Liver (tissue), 8 donors: ENCODE measurements at regions not wholly inside any gene's neighbourhood (a gene's known extent, or its start where the extent isn't known, plus 50 kb on each side); places are given as distances from the start of the nearest gene placed in this dataset.

Source experiments
- DNase-seq: peaks from one replicate; pipeline ENCODE4 v3.0.0-alpha.2; 2017; ENCODE audit warnings: low spot score
- H3K27ac ChIP-seq, 2 donors: one replicate each; pipeline ENCODE4 v1.7.0; 2013; ENCODE audit warnings: inconsistent platforms in 2 of 2, low read length in 2 of 2, control low read depth in 1 of 2, low read depth in 1 of 2, mild to moderate bottlenecking in 1 of 2
- H3K27me3 ChIP-seq, 4 donors: one replicate each; pipeline versions ENCODE4 v1.6.1 to v1.7.0; 2013; ENCODE audit warnings: low read length in 3 of 4, inconsistent platforms in 1 of 4, mild to moderate bottlenecking in 1 of 4, moderate library complexity in 1 of 4; ENCODE audit not compliant: control insufficient read depth in 4 of 4, insufficient read depth in 4 of 4
- H3K36me3 ChIP-seq, 4 donors: one replicate each; pipeline versions ENCODE4 v1.6.1 to v1.7.0; 2013; ENCODE audit warnings: low read length in 3 of 4, mild to moderate bottlenecking in 3 of 4, low read depth in 1 of 4, moderate library complexity in 1 of 4; ENCODE audit not compliant: control insufficient read depth in 4 of 4, insufficient read depth in 3 of 4
- H3K4me1 ChIP-seq, 4 donors: one replicate each; pipeline versions ENCODE4 v1.6.1 to v1.7.0; 2013; ENCODE audit warnings: low read length in 3 of 4, mild to moderate bottlenecking in 3 of 4, moderate library complexity in 1 of 4; ENCODE audit not compliant: control insufficient read depth in 4 of 4, insufficient read depth in 4 of 4
- H3K4me3 ChIP-seq, 3 donors: one replicate each; pipeline versions ENCODE4 v1.6.1 to v1.7.0; 2013; ENCODE audit warnings: low read length in 3 of 3, control low read depth in 1 of 3, low read depth in 1 of 3, mild to moderate bottlenecking in 1 of 3
- H3K9ac ChIP-seq, 2 donors: one replicate each; pipeline ENCODE4 v1.7.0; 2013; ENCODE audit warnings: low read length in 2 of 2, mild to moderate bottlenecking in 2 of 2, moderate library complexity in 2 of 2, control low read depth in 1 of 2, low read depth in 1 of 2
- H3K9me3 ChIP-seq, 4 donors: one replicate each; pipeline versions ENCODE4 v1.6.1 to v1.7.0; 2013; ENCODE audit warnings: low read length in 3 of 4; ENCODE audit not compliant: control insufficient read depth in 4 of 4
- ATF3 ChIP-seq: IDR thresholded peaks from 2 replicates; pipeline ENCODE4 v1.6.1; 2016; ENCODE audit warnings: antibody characterized with exemption
- CTCF ChIP-seq: fragments of 150-350 bp; IDR thresholded peaks from 2 replicates; pipeline ENCODE4 v1.5.1; 2017; ENCODE audit warnings: improper control_type of control experiment, low read depth, low read length; ENCODE audit not compliant: missing input control
- EGR1 ChIP-seq, 2 donors: IDR thresholded peaks; 2 replicates each; pipeline ENCODE4 v1.6.1; 2016 to 2018; ENCODE audit warnings: antibody characterized with exemption in 2 of 2, low read depth in 2 of 2
- FOXA1 ChIP-seq: IDR thresholded peaks from 2 replicates; pipeline ENCODE4 v1.6.1; 2016; ENCODE audit warnings: antibody characterized with exemption
- FOXA2 ChIP-seq: IDR thresholded peaks from 2 replicates; pipeline ENCODE4 v1.6.1; 2016; ENCODE audit warnings: antibody characterized with exemption
- GABPA ChIP-seq, 2 donors: IDR thresholded peaks in 1 of 2; conservative IDR thresholded peaks in 1 of 2; 2 replicates each; pipeline ENCODE4 v1.6.1; 2016; ENCODE audit warnings: antibody characterized with exemption in 2 of 2, mild to moderate bottlenecking in 1 of 2, moderate library complexity in 1 of 2
- HNF4A ChIP-seq, 2 donors: conservative IDR thresholded peaks; 2 replicates each; pipeline ENCODE4 v1.6.1; 2016; ENCODE audit warnings: antibody characterized with exemption in 2 of 2, mild to moderate bottlenecking in 2 of 2
- HNF4G ChIP-seq: IDR thresholded peaks from 2 replicates; pipeline ENCODE4 v1.6.1; 2016; ENCODE audit warnings: antibody characterized with exemption
- JUND ChIP-seq, 2 donors: IDR thresholded peaks; 2 replicates each; pipeline ENCODE4 v1.6.1; 2016; ENCODE audit warnings: antibody characterized with exemption in 2 of 2
- MAX ChIP-seq: IDR thresholded peaks from 2 replicates; pipeline ENCODE4 v1.6.1; 2016; ENCODE audit warnings: antibody characterized with exemption
- NR2F2 ChIP-seq: IDR thresholded peaks from 2 replicates; pipeline ENCODE4 v1.6.1; 2016; ENCODE audit warnings: antibody characterized with exemption
- RAD21 ChIP-seq, 2 donors: IDR thresholded peaks; 2 replicates each; pipeline ENCODE4 v1.6.1; 2016; ENCODE audit warnings: antibody characterized with exemption in 2 of 2, mild to moderate bottlenecking in 2 of 2
- REST ChIP-seq: IDR thresholded peaks from 2 replicates; pipeline ENCODE4 v1.6.1; 2016; ENCODE audit warnings: antibody characterized with exemption, mild to moderate bottlenecking
- RXRA ChIP-seq, 2 donors: IDR thresholded peaks; 2 replicates each; pipeline ENCODE4 v1.6.1; 2017 to 2018; ENCODE audit warnings: antibody characterized with exemption in 2 of 2, mild to moderate bottlenecking in 1 of 2
- SP1 ChIP-seq: IDR thresholded peaks from 2 replicates; pipeline ENCODE4 v1.6.1; 2018; ENCODE audit warnings: antibody characterized with exemption, mild to moderate bottlenecking
- TAF1 ChIP-seq: conservative IDR thresholded peaks from 2 replicates; pipeline ENCODE4 v1.6.1; 2016; ENCODE audit warnings: antibody characterized with exemption, mild to moderate bottlenecking
- YY1 ChIP-seq: IDR thresholded peaks from 2 replicates; pipeline ENCODE4 v1.6.1; 2016; ENCODE audit warnings: antibody characterized with exemption, mild to moderate bottlenecking
- ZBTB33 ChIP-seq: IDR thresholded peaks from 2 replicates; pipeline ENCODE4 v1.6.1; 2016; ENCODE audit warnings: antibody characterized with exemption
- WGBS: extraction: QIAGEN DNeasy Blood & Tissue Kit; methylation state at CpG from one replicate; pipeline ENCODE4 v1.1.7; 2013; 5-methylcytosine and 5-hydroxymethylcytosine counted together
- donor health status: healthy.
- donor health status: healthy.
- donor health status: healthy.
- donor health status: healthy.
- donor health status: healthy.

GRCh38 chr12:127445581-127446139 lies 821.3 kb upstream of the TMEM132C start:
- no peak overlapping the region for H3K9ac ChIP-seq
- no peak for TF ChIP-seq ZBTB33
- TF ChIP-seq SP1: no peak
- TF ChIP-seq JUND (IDR thresholded peaks at IDR 0.05): no peak
- no peak for TF ChIP-seq CTCF
- no peak for TF ChIP-seq FOXA1
- TF ChIP-seq ATF3: no peak
- no peak for TF ChIP-seq EGR1 (IDR thresholded peaks at IDR 0.05; ENCODE audit: low read depth in 2 of 2)
- no peak for TF ChIP-seq YY1
- TF ChIP-seq RXRA (IDR thresholded peaks at IDR 0.05): no peak
- no peak for TF ChIP-seq MAX
- no peak for TF ChIP-seq HNF4G
- TF ChIP-seq FOXA2: no peak
- no peak for TF ChIP-seq RAD21 (IDR thresholded peaks at IDR 0.05)
- no peak for TF ChIP-seq REST
- no peak for TF ChIP-seq GABPA (IDR thresholded peaks at IDR 0.05 in 1 of 2, conservative IDR thresholded peaks at IDR 0.05 in 1 of 2)
- no peak for TF ChIP-seq TAF1
- no peak for TF ChIP-seq NR2F2
- TF ChIP-seq HNF4A (conservative IDR thresholded peaks at IDR 0.05): no peak
- 71% methylated on average over 4 of the region's 4 CpGs for WGBS
- DNase-seq: no peak
- no peaks in the 10 kb centered on the region for H3K36me3 ChIP-seq
- H3K27me3 ChIP-seq: peaks cover 0 to 4% (median 0%) of the 10 kb centered on the region in 4 donors
- no peak overlapping the region for H3K4me3 ChIP-seq
- H3K9me3 ChIP-seq: no peaks in the 10 kb centered on the region
- H3K4me1 ChIP-seq: no peaks in the 10 kb centered on the region
- no peak overlapping the region for H3K27ac ChIP-seq
